CD14-positive monocyte (primary cell): ENCODE measurements at regions not wholly inside any gene's neighbourhood (a gene's known extent, or its start where the extent isn't known, plus 50 kb on each side); places are given as distances from the start of the nearest gene placed in this dataset.

Source experiments
- DNase-seq, 3 donors: peaks; one replicate each; pipeline ENCODE4 v3.0.0-alpha.2; 2011 to 2022
- H2AFZ ChIP-seq: 2 replicates; pipeline ENCODE4 v1.6.0; 2012; ENCODE audit warnings: mild to moderate bottlenecking, low read depth, low read length, inconsistent platforms; ENCODE audit not compliant: insufficient read depth, poor library complexity, severe bottlenecking
- H3K27ac ChIP-seq, 2 donors: 1 replicate in 1 of 2; 2 replicates in 1 of 2; pipeline ENCODE4 v1.5.1; 2012 to 2013; ENCODE audit warnings: low read length in 2 of 2, control low read depth in 1 of 2, inconsistent platforms in 1 of 2, low read depth in 1 of 2, mild to moderate bottlenecking in 1 of 2
- H3K27me3 ChIP-seq, 2 donors: one replicate each; pipeline versions ENCODE4 v1.6.0 to v1.6.1; 2011 to 2013; ENCODE audit warnings: low read length in 2 of 2; ENCODE audit not compliant: control insufficient read depth in 2 of 2, insufficient read depth in 2 of 2
- H3K36me3 ChIP-seq, 2 donors: replicated peaks in 1 of 2; 1 replicate in 1 of 2; 2 replicates in 1 of 2; pipeline versions ENCODE4 v1.5.1 to v1.6.1; 2012 to 2013; ENCODE audit warnings: low read length in 2 of 2, control low read depth in 1 of 2, inconsistent platforms in 1 of 2, mild to moderate bottlenecking in 1 of 2; ENCODE audit not compliant: insufficient read depth in 2 of 2, control insufficient read depth in 1 of 2
- H3K4me1 ChIP-seq, 2 donors: 1 replicate in 1 of 2; 2 replicates in 1 of 2; pipeline versions ENCODE4 v1.5.1 to v1.6.1; 2012 to 2013; ENCODE audit warnings: low read length in 2 of 2, control low read depth in 1 of 2, inconsistent platforms in 1 of 2, mild to moderate bottlenecking in 1 of 2, moderate library complexity in 1 of 2; ENCODE audit not compliant: insufficient read depth in 2 of 2, control insufficient read depth in 1 of 2
- H3K4me2 ChIP-seq: replicated peaks from 2 replicates; pipeline ENCODE3; 2012; ENCODE audit warnings: low read length, moderate library complexity, mild to moderate bottlenecking; ENCODE audit not compliant: poor library complexity, severe bottlenecking; ENCODE audit errors: extremely low read depth
- H3K4me3 ChIP-seq, 3 experiments: fragments of 200-600 bp in 1 of 3; sonication (generic) in 1 of 3; replicated peaks in 1 of 3; 1 replicate in 2 of 3; 2 replicates in 1 of 3; pipeline ENCODE4 v1.5.1; 2011 to 2013; ENCODE audit warnings: low read length in 3 of 3, mild to moderate bottlenecking in 3 of 3, control low read depth in 2 of 3, low read depth in 2 of 3, inconsistent platforms in 1 of 3, moderate library complexity in 1 of 3
- H3K79me2 ChIP-seq: 2 replicates; pipeline ENCODE4 v1.6.0; 2012; ENCODE audit warnings: mild to moderate bottlenecking, control low read depth, inconsistent platforms, low read length, moderate library complexity; ENCODE audit not compliant: insufficient read depth
- H3K9ac ChIP-seq: 2 replicates; pipeline ENCODE4 v1.6.0; 2017; ENCODE audit warnings: low read length, mild to moderate bottlenecking; ENCODE audit not compliant: insufficient read depth, poor library complexity, severe bottlenecking
- H3K9me3 ChIP-seq, 2 donors: replicated peaks in 1 of 2; 1 replicate in 1 of 2; 2 replicates in 1 of 2; pipeline versions ENCODE4 v1.5.1 to v1.6.1; 2012 to 2013; ENCODE audit warnings: low read length in 2 of 2, control low read depth in 1 of 2; ENCODE audit not compliant: control insufficient read depth in 1 of 2, insufficient read depth in 1 of 2
- H4K20me1 ChIP-seq: 2 replicates; pipeline ENCODE4 v1.6.0; 2012; ENCODE audit warnings: mild to moderate bottlenecking, low read length, control low read depth, moderate library complexity; ENCODE audit not compliant: insufficient read depth
- H3K27ac Mint-ChIP-seq, 7 donors: one replicate each; pipeline ENCODE4 v1.8.0; 2020; ENCODE audit warnings: mild to moderate bottlenecking in 7 of 7, mixed read lengths in 7 of 7, moderate library complexity in 6 of 7, inconsistent platforms in 2 of 7
- H3K27me3 Mint-ChIP-seq, 3 donors: one replicate each; pipeline ENCODE4 v1.8.0; 2021 to 2022; ENCODE audit warnings: low read depth in 3 of 3, mild to moderate bottlenecking in 3 of 3, mixed read lengths in 3 of 3, moderate library complexity in 3 of 3, inconsistent platforms in 1 of 3
- H3K36me3 Mint-ChIP-seq, 2 donors: one replicate each; pipeline ENCODE4 v1.8.0; 2020; ENCODE audit warnings: mixed read lengths in 2 of 2, inconsistent platforms in 1 of 2, mild to moderate bottlenecking in 1 of 2
- H3K4me1 Mint-ChIP-seq: one replicate; pipeline ENCODE4 v1.8.0; 2020; ENCODE audit warnings: mild to moderate bottlenecking, mixed read lengths
- H3K4me3 Mint-ChIP-seq, 2 donors: one replicate each; pipeline ENCODE4 v1.8.0; 2020; ENCODE audit warnings: mild to moderate bottlenecking in 2 of 2, mixed read lengths in 2 of 2, moderate library complexity in 1 of 2
- H3K9me3 Mint-ChIP-seq, 7 donors: one replicate each; pipeline ENCODE4 v1.8.0; 2020 to 2022; ENCODE audit warnings: mixed read lengths in 7 of 7, mild to moderate bottlenecking in 6 of 7, moderate library complexity in 6 of 7, inconsistent platforms in 2 of 7
- WGBS: methylation state at CpG from one replicate; pipeline ENCODE4 v1.1.5; 2013; ENCODE audit warnings: missing lambda C conversion rate; ENCODE audit not compliant: insufficient coverage; 5-methylcytosine and 5-hydroxymethylcytosine counted together
- intact Hi-C, 2 donors: fragments of 100-400 bp; cut with micrococcal nuclease; formaldehyde crosslinking; loops; one replicate each; pipeline versions ENCODE4 v1.15.0 to v1.15.1; 2023
- TF ChIP-seq, protein P1 (sequence below): fragments of 200-600 bp; IDR thresholded peaks from one replicate; pipeline ENCODE4 v1.8.0; 2022; ENCODE audit warnings: antibody characterized with exemption, mild to moderate bottlenecking

- H3K27ac ChIP-seq, result no peak overlapping the region
- H3K27ac Mint-ChIP-seq, result no peak overlapping the region
- H3K9ac ChIP-seq, result no peak overlapping the region
- intact Hi-C loops, result no loop called here
- no peak overlapping the region for H2AFZ ChIP-seq
- peaks cover 3 to 17% (median 8%) of the 10 kb centered on the region in 7 donors for H3K9me3 Mint-ChIP-seq
- no peaks in the 10 kb centered on the region for H3K4me1 ChIP-seq
- H3K27me3 ChIP-seq, result no peaks in the 10 kb centered on the region
- H3K4me2 ChIP-seq, result no peak overlapping the region
- no peaks in the 10 kb centered on the region for H3K79me2 ChIP-seq
- 96% methylated on average over 6 of the region's 8 CpGs for WGBS
- H3K4me3 ChIP-seq, result no peak overlapping the region
- no peaks in the 10 kb centered on the region for H3K4me1 Mint-ChIP-seq
- H4K20me1 ChIP-seq, result no peaks in the 10 kb centered on the region
- no peaks in the 10 kb centered on the region for H3K36me3 Mint-ChIP-seq
- no peak for DNase-seq
- H3K27me3 Mint-ChIP-seq, result peaks cover 0 to 2% (median 1%) of the 10 kb centered on the region in 3 donors
- H3K36me3 ChIP-seq, result no peaks in the 10 kb centered on the region
- H3K4me3 Mint-ChIP-seq, result no peak overlapping the region
- peaks cover 9 to 11% of the 10 kb centered on the region in 2 donors for H3K9me3 ChIP-seq
- TF ChIP-seq, protein P1, sequence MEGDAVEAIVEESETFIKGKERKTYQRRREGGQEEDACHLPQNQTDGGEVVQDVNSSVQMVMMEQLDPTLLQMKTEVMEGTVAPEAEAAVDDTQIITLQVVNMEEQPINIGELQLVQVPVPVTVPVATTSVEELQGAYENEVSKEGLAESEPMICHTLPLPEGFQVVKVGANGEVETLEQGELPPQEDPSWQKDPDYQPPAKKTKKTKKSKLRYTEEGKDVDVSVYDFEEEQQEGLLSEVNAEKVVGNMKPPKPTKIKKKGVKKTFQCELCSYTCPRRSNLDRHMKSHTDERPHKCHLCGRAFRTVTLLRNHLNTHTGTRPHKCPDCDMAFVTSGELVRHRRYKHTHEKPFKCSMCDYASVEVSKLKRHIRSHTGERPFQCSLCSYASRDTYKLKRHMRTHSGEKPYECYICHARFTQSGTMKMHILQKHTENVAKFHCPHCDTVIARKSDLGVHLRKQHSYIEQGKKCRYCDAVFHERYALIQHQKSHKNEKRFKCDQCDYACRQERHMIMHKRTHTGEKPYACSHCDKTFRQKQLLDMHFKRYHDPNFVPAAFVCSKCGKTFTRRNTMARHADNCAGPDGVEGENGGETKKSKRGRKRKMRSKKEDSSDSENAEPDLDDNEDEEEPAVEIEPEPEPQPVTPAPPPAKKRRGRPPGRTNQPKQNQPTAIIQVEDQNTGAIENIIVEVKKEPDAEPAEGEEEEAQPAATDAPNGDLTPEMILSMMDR, result no peak
Measured at GRCh38 chr16:73831220-73831619, 465.4 kb upstream of the PSMD7 start.

GRCh38 chr16:73823205-73823849 lies 473.3 kb upstream of the PSMD7 start:
- Histone ChIP-seq H3K9ac (no peak overlapping the region), H4K20me1 (no peaks in the 10 kb centered on the region), H3K27ac (no peak overlapping the region), H2AFZ (no peak overlapping the region), H3K4me2 (no peak overlapping the region), H3K27me3 (no peaks in the 10 kb centered on the region), H3K79me2 (no peaks in the 10 kb centered on the region), H3K36me3 (no peaks in the 10 kb centered on the region), H3K4me1 (no peaks in the 10 kb centered on the region), H3K4me3 (no peak overlapping the region), H3K9me3 (no peaks in the 10 kb centered on the region)
- Mint-ChIP-seq H3K27me3 (peaks cover 0 to 3% (median 0%) of the 10 kb centered on the region in 3 donors), H3K36me3 (no peaks in the 10 kb centered on the region), H3K4me3 (no peak overlapping the region), H3K27ac (no peak overlapping the region), H3K9me3 (peaks cover 0 to 11% (median 4%) of the 10 kb centered on the region in 7 donors), H3K4me1 (no peaks in the 10 kb centered on the region)
- 91% methylated on average over 6 of the region's 7 CpGs for WGBS
- intact Hi-C loops, result no loop called here
- TF ChIP-seq, protein P1, result no peak
- DNase-seq, result no peak
